GM12872 (cell line): ENCODE measurements at regions not wholly inside any gene's neighbourhood (a gene's known extent, or its start where the extent isn't known, plus 50 kb on each side); places are given as distances from the start of the nearest gene placed in this dataset.

Source experiments
- TF ChIP-seq, protein P1 (sequence below): IDR thresholded peaks from 3 replicates; pipeline ENCODE4 v1.5.1; 2011; ENCODE audit warnings: low read depth, mild to moderate bottlenecking, low read length, moderate library complexity; ENCODE audit not compliant: insufficient read depth

DNA sequence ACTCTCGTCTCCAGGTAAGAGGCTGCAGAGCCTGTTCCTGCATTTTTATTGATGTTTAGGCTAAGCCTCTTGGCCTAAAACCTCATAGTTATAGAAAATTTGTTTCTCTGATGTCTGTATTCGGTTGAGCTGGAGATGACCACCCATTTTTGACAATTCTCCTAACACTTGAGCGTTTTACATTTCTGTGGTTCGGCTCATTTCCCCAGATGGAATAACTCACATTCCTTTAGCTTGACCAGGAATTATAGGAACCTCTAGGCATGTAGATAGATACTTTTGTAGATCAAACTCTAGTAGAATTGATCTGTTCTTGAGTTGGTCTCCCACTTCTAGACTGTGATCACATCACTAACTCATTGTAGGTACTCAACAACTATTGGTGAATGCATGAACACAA lies 172.6 kb upstream of the CADM1 start:
- TF ChIP-seq, protein P1, sequence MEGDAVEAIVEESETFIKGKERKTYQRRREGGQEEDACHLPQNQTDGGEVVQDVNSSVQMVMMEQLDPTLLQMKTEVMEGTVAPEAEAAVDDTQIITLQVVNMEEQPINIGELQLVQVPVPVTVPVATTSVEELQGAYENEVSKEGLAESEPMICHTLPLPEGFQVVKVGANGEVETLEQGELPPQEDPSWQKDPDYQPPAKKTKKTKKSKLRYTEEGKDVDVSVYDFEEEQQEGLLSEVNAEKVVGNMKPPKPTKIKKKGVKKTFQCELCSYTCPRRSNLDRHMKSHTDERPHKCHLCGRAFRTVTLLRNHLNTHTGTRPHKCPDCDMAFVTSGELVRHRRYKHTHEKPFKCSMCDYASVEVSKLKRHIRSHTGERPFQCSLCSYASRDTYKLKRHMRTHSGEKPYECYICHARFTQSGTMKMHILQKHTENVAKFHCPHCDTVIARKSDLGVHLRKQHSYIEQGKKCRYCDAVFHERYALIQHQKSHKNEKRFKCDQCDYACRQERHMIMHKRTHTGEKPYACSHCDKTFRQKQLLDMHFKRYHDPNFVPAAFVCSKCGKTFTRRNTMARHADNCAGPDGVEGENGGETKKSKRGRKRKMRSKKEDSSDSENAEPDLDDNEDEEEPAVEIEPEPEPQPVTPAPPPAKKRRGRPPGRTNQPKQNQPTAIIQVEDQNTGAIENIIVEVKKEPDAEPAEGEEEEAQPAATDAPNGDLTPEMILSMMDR, result no peak

DNA sequence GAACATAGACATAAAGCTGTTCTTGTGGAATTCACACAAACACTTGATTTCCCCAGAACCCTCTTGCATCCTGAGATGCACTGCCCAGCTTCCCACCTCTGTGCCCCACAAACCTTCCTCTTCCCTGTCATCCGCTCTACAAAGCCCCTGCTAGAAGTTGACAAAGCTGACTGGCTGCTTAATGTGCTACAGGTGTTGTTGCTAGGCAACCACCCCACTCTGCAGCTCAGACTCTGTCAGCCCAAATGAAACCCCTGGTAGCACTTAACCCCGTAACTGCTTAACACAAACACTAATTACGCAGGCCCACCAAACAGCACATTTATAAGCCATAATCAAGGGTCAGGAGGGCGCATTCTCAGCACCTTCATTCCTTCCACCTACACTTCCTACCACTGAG lies 172.0 kb upstream of the CADM1 start:
- TF ChIP-seq, protein P1, result no peak

DNA sequence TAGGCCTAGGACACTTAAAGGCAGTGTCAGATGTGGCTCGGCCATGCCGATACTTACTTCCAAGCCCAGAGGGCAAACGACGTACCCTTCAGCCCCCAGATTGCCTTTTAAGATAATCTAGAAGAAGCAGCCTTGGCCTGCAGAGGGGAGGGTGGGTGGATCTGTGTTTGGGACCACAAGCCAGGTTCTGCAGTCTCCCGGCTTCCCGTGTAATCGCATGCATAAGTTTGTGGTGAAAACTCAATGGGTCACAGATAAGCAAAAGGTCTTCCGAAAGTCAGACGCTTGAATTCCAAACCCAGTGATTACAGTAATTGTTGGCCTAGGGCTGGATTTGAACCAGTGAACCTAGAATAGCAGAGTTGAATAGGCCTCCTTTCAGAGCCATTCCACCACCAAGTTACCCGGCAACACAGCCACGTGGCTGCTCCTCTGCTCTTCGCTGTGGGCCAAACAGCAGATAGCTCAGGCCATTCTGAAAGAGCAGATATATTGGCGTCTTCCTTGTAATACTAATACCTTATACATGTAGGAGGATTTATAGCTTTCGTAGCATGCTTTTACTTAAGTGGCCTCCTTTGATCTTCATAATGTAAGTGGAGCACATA lies 170.8 kb upstream of the CADM1 start:
- TF ChIP-seq, protein P1, result no peak

DNA sequence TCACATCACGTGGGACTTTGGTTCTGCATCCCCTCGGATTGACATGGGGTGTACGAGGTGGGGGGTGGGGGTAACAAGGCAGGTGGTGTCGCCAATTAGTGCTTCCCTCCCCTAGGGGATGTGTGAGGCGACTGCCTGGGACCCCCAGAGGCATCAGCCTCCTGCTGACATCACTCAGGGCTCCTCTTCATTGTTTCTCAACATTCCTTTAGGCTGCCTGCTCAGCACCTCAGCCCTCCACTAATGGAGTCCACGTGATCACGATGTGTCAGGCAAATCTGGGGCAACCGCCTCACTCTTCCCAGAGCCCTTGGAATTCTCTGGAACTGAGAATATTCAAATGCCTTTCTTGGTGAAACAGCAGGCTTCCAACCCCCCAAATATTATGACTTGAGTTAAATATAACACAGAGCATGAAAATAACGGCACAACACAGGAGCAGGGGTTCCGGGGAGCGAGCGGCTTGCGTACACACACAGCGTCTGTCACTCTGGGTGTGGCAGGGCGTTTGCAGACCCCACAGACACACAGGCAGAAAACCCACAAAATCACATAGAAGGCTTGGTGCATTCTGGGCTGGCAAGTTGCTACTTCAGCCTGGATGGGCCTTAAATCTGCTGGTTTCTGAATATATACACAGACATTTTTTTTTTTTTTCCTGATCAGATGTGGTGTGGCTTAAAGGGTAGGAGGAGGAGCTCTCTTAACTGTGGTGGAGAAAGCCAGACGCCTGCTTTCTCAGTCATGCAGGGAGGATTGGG lies 170.1 kb upstream of the CADM1 start:
- TF ChIP-seq, protein P1, result no peak

DNA sequence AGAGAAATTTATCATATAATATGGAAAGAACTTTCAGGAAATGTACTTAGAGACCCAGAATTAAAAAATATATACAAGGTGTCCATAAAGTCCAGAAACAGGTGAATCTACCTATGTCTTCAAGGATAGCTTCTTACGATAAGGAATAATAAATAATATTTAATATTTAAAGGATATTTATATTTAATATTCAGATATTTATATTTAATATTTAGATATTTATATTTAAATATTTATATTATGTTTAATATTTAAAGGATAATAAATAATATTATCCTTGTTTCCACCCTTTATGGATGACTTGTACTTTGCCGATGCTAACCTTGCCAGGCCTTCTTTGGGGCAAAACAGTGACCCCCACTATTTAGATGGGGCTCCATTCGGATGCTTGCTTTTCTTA lies 169.5 kb upstream of the CADM1 start:
- TF ChIP-seq, protein P1, result no peak

DNA sequence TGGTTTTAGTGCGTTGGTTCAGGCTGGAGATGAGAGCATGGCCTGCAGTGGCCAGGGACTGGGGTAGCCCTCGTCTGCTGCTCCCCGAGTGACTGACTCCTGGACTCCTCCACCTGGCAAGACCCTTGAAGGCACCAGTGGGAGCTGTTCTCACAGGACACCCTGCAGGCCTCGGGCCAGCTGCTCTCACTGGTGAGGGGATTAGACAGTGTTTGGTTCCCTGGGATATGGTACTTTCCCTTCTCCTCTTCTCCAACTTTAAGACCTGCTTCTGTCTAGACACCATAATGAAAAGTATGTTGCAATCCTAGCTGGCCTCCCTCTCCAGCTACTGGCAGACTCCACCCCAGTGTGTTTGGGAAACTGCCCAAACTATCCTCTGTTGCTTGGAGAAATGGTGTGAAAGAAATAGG lies 168.8 kb upstream of the CADM1 start:
- TF ChIP-seq, protein P1, result no peak

DNA sequence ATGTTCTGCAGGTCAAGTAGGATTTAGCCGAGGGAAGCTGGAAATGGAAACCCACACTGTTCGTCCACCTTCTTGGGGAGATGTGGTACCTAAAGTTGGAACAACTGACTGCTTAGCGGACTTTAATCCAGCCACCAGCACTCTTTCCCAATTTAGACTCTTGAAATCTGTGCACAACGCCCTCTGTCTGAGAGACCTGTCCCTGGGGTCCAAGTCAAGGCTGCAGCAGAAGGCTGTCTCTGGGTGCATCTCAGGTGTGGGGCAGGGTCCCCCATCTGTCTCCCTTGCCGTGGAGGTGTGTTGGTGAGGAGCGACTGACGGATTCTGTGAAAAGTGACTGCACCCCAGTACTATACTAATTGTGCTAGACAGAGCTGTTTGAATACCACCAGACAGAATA lies 168.2 kb upstream of the CADM1 start:
- TF ChIP-seq, protein P1, result no peak
